Left kidney (tissue), 1 donor: ENCODE measurements at regions not wholly inside any gene's neighbourhood (a gene's known extent, or its start where the extent isn't known, plus 50 kb on each side); places are given as distances from the start of the nearest gene placed in this dataset.

Experiments
- DNase-seq: peaks from one replicate; pipeline ENCODE4 v3.0.0-alpha.2; 2013

GRCh38 chr1:75083848-75084514, 50.2 kb upstream of the LHX8 start:
- DNase-seq = no peak
